HuH-7 (cell line): ENCODE measurements at regions not wholly inside any gene's neighbourhood (a gene's known extent, or its start where the extent isn't known, plus 50 kb on each side); places are given as distances from the start of the nearest gene placed in this dataset.
"Not testable (repeated sequence)": the region's sequence is repeated elsewhere in the genome, so short reads cannot be mapped to it uniquely, and the experiment has no call there.

Source experiments
- DNase-seq: peaks from one replicate; pipeline ENCODE4 v3.0.0; 2011; ENCODE audit warnings: low spot score

DNA sequence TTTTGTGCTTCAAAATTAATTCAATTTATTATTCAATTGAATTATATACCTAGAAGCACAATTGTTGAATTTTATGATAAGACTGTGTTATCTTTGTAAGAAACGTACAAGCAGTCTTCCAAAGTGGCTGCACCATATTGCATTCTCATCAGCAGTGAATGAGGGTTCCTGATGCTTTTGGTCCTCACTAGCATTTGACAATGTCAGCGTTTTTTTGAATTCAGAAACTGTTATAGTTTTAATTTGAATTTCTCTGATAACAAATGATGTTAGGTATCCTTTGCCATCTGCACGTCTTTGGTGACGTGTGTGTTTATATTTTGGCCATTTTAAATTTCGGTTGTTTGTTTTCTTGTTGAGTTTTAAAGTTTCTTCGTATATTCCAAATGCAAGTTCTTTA, 553.0 kb upstream of the ZP4 start:
- no peak for DNase-seq

DNA sequence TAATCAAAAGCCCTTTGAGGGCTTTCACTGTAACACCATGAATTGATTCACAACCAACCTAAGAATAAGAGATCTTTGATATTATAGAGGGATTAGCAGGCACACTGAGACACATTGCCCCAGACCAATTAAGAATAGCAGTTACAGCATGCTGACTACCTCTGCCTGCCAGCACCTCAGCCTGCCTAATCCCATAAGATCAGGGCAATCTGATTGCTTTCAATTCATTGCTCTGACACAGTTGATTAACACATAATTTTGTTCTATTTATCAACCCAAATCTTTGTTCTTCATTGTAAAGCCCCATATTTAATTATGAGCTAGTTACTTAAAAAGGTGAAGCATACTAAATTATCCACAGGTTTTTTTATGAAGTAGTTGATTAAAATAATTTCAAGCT, 548.8 kb upstream of the ZP4 start:
- DNase-seq: no peak

DNA sequence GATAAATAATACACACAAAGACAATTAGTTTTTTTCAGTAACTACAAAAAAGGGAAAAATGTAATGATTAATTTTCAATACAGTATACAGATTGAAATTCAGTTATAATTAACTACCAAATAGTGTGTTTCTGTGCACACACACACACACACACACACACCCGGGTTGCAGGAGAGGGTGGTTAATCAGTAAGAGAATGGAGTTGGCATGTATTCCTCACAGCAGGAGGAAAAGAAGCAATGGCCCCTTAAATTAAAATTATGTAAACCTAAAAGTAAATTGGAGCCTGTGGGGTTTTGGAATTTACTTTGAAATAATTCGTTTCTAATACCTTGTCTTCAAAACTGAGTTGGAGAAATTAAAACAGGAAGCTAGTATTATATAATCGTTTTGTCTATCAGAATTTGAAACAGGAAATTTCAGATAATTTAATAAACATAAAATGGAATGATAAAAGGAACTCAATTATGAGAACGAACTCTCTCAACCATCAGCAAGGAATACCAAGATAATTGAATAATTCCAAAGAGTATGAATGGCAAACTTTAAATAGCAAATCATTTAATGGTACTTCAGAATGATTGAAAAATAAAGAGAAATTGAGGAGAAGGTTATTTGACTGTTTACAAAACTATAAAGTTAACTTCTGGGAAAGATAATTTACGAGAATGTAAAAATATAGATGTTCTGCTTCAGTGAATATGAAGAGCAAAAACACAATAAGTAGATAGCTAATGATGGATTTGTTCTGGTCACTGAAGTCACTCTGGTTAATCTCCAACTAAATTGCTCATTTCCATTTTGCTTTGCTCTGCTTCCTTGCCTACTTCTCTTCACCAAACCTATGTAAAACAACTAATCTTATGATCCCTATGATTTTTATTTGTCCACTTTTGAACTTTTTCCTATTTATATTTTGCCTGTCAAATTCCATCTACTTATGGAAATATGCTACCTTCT, 547.9 kb upstream of the ZP4 start:
- no peak for DNase-seq

DNA sequence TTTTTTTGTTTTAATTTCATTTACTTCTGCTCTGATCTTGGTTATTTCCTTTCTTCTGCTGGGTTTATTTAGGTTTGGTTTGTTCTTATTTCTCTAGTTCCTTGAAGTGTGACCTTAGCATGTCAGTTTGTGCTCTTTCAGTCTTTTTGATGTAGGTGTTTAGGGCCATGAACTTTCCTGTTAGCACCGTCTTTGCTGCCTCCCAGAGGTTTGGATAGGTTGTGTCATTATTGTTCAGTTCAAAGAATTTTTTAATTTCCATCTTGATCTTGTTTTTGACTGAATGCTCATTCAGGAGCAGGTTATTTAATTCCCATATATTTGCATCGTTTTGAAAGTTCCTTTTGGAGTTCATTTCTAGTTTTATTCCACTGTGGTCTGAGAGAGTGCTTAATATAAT, 539.0 kb upstream of the ZP4 start:
- not testable (repeated sequence) for DNase-seq

DNA sequence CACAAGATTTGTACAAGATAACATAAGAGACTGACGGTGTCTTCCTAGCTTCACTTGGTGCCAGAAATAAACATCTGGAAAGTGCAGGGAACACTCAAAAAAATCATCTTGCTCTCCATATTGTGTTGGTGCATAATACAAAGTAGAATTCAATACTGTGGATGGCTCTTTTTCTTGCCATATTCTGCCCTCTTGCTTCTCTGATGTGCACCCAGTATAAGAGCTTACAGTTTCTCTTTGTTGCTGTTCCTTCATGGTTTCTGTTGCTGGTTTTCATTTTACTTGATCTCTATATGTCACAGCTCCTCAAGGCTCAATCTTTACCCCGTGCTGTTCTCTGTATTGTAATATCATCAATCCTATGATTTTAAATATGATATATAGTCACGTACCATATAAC, 528.5 kb upstream of the ZP4 start:
- no peak for DNase-seq

DNA sequence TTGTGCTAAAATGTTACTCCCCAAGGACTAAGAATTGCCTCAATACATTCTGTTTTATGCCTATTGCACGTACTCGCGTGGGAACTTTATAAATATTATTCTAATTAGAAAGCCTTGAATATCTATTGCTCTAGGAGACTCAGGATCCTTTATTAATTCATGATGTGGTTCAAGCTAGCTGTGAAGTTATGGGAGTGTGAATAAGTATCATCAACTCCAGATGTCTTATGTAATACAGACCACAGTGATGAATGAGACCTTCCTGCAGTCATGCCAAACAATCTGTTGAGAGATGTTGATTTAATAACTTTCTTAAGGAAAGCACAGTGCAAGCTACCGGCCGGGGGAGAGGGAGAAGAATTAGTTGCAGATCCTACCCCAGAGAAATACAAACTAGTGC, 519.2 kb upstream of the ZP4 start:
- no peak for DNase-seq

DNA sequence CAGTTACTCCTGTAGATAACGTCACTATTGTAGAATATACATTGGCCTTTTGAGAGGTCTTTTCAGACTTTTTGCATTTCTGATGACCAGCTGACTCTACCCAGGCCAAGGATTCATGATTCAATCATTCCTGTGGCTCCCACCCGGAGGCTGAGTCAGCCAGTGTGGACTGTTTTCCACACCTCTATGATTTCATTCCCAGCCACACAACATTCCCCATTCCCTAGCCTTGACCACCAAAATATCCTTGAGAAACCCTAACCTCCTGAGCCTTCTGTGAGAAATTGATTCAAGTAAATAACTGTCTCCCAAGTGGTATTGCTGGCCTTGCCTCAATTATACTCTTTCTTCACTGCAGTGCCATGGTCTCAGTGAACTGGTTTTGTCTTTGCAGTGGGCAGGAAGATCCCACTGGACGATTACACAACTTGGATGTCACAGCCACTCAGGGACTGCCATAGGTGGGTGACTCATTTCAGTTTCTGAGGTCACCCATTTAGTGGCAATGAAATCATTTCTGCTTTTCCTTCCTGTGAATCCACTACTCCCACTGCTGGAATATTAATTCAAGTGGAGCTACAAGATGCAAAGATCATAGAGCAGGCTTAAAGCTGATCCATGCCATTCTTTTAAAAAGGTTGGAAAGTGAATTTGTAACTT, 518.6 kb upstream of the ZP4 start:
- no peak for DNase-seq

DNA sequence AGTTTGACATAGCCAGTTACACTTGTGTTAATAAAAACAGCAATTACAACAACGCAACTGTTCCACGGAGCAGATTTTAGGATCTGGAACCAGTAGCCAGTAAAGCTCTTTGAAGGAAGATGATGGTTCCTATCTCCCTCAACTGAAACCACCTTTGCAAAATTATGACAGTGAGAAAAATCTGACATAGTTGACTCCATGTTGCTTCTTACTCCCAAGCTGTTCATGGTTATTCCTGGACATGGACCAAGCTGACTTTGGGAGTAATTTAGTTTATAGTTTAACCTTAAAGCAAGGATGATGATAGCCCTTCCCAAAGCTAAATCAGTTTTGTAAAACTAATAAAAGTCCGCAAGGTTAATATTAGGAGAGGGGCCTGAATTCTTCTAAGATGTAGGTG, 518.0 kb upstream of the ZP4 start:
- no peak for DNase-seq

DNA sequence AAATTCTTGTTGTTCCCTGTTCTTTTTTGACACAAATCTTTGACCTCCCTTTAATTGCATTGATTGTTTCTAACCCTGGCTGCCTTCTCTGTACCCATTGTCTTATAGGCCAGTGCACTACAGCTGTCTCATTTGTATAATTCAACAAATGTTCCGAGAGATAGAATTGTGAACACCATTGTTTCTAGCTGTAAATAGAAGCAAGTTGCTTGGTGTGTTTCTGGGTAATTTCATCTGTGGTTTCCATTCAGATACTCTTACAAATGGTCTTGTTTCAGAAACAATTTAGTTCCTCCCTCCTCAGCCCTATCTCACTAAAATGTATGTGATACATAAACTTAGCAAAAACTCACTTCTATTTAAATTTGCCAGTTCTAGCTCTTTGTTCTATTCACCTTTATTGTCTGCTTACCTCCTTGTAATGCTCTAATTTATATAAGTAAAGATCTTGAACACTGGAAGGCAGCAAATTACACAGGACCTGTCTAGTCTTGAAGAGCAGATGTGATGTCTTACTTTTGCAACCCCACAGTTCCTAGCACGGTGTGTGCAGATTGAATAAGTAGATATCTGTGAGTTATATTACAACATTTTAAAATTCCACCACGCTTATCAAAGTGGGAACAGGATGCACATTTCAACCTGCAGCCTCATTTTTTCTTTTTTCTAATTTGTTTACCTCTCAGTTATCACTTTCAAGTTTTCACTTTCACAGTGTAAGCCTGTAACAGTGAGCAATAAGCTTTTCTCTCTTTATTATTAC, 515.6 kb upstream of the ZP4 start:
- no peak for DNase-seq

DNA sequence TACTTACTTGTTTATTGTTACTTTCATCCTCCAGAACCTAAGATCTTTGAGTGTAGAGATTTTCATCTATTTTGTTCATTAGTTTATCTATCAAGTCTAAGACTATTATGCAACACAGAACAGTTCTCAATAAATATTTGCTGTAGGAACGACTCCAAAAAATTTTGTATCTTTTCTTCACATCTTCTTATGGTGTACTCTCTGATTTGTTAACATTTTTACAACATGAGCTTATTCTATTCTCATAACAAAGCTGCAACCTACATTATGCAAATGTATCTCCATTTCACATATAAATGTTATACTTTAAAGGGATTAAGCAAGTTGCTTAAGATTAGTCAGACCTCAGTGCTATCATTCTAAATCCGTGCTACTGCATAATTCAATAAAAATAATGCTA, 514.2 kb upstream of the ZP4 start:
- DNase-seq: no peak

DNA sequence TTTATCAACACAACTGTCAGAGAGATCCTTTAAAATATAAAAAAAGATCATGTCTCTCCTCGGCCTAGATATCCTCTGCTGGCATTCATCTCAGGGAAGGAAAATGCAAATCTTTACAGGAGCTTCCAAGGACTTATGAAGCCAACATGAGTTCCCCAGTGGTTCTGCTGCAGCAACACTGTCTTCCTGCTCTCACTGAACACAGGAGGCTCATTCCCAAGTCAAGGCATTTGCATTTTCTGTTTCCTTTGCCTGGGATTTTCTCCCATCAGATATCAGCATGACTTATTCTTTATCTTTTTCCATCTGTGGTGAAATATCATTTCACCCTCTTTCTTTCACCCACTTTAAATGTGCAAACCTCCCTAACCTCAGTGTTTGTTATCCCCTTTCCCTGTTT, 513.8 kb upstream of the ZP4 start:
- DNase-seq: no peak

DNA sequence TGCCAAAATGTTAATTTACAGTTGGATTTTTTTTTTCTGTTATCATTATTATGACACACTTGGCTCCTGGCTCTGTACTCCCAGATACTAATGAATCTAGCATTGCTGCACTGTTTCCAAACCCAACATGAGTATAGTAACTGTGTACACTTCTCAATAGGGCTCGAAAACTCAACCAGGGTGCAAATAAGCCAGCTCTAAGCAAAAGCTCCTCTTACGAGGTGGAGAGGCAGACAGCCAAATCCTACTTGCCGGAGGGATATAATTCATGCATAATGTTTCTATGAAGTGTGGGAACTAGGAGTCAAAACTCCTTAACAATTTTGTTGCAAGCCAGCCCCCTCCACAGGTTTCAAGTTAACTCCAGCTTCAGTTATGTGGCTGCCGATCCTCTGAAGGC, 510.4 kb upstream of the ZP4 start:
- no peak for DNase-seq

DNA sequence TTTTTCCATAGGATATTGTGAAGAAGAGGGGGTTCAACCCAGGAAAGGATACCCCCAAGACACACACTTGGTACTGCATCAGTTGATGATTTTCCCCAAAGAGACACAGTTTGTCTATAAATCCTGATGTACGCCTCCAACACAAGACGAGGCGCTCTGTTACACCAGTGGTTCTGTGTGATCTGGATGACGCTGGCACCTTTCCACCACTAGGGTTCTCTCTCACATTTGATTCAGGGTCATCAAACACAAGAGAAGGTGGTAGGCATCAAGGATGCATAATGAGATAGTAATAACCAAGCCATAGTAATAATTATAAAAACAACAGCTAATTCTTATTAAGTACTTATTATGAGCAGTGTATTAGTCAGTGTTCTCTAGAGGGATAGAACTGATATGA, 508.8 kb upstream of the ZP4 start:
- peak; percentile 8 for DNase-seq

DNA sequence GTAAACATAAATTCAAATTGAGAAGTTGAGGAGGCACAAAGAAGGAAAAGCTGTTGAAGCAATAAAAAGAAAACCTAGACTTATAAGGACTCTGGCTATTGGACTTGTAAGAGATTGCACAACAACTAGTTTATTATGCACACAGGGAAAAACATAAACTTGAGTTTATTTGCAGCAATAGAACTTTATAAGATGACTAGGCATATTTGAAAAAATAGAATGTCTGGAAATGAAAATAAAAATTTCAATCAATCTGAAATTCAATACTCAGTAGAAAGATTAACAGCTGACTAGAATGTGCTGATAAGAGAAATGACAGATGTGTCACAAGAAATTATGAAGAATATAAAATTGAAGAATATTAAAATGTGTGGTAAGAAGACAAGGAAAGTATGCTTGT, 505.4 kb upstream of the ZP4 start:
- no peak for DNase-seq

DNA sequence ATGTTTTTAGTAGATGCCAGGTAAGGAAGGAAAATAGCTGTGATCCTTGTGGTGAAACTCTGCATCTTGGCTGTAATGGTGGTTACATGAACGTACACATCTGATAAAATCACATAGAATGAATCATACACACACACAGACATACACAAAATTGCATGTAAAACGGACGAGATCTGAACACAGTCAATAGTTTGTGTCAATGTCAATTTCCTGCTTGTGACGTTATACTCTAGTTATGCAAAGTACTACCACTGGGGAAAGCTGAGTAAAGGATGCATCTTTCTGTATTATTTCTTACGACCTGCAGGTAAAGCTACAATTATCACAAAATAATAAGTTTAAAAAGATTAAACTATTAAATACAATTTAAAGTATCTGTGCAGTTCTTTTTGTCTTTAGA, 493.7 kb upstream of the ZP4 start:
- no peak for DNase-seq

DNA sequence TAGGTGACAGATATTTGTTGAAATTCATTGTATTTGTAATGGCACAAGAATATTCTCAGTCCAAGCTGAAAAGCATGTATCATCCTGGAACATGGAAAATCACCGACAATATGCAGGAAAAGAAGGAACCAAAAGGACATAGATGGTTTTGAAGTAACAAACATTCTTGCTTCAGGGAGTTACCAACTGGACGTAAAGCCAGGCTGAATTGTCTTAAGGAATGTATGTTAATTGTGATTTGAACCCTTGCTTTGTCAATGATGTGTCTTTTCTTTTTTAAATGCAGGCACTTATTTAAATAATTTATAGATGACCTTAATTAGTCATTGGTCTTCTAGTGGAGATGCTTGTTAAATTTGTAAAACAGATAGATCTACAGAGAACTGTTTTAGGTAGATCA, 489.4 kb upstream of the ZP4 start:
- DNase-seq: no peak

DNA sequence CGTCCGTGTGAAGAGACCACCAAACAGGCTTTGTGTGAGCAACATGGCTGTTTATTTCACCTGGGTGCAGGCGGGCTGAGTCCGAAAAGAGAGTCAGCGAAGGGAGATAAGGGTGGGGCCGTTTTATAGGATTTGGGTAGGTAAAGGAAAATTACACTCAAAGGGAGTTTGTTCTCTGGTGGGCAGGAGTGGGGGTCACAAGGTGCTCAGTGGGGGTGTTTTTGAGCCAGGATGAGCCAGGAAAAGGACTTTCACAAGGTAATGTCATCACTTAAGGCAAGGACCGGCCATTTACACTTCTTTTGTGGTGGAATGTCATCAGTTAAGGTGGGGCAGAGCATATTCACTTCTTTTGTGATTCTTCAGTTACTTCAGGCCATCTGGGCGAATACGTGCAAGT, 488.7 kb upstream of the ZP4 start:
- not testable (repeated sequence) for DNase-seq

DNA sequence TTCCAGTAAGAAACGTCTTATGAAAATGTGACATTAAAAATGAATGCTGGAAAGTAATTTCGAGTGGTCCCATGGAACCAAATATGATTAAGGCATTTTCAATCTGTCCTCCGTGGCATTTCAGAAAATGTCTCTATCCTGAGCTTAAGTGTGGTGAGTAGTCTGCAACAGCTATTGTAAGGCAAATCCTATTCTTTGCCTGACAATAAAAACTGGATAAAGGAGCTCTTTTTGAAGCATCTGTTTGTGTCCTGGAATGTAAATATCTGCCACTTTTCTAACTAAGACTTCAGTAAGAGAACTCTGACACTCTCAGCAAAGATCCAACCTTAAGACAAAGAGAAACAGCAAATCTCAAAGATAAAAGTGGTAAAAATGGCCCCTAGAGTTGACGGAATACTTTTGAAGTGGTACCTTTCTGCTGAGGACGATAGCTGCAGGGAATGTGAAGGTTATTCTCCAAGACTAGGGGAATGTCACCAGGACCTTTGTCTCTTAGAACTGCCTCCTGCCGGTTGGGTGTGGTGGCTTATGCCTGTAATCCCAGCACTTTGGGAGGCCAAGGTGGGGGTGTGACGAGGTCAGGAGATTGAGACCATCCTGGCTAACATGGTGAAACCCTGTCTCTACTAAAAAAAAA, 486.7 kb upstream of the ZP4 start:
- DNase-seq: no peak

DNA sequence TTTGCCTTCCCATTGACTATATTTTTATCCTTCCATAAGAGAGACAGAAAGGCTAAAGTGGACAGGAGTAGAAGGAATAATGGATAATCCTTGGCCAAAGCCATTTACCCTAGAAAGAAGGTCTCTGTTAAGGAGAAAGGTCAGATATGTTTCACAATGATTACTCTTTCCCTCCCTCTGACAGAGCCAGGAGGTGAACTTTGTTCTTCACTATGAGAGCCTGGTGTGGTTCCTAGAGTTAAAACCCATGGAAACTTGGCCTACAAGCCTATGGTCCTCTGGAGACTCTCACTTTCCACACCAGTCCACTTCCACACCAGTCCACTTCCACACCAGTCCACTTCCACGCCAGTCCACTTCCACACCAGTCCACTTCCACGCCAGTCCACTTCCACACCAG, 479.9 kb upstream of the ZP4 start:
- DNase-seq: peak; percentile 37

DNA sequence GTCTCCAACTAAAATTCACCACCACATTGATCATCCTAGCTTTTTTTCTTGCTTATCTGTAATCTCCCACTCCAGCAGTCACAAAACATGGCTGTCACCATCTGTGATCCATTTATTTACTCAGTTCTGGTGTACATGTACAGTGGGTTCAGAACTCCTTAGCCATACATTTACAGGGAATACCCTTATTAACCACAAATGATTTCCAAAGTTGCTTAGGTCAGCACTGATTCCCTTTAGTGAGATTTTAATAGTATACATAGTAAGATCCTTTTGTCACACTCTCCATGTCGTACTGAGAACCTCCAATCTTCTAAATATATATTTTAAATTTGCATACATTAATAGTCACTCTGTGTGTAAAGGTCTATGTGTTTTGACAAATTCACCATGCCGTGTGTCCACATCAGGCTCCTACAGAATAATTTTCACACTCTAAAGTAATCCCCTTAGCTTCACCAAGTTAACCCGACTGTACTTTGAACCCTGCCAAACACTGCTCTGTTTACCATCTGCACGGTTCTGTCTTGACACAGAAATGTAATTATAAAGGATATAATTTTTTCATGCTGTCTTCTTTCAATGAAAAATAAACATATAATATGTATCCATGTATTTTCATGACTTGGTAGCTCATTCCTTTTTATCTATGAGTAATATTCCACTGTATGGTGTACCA, 473.6 kb upstream of the ZP4 start:
- DNase-seq: no peak

DNA sequence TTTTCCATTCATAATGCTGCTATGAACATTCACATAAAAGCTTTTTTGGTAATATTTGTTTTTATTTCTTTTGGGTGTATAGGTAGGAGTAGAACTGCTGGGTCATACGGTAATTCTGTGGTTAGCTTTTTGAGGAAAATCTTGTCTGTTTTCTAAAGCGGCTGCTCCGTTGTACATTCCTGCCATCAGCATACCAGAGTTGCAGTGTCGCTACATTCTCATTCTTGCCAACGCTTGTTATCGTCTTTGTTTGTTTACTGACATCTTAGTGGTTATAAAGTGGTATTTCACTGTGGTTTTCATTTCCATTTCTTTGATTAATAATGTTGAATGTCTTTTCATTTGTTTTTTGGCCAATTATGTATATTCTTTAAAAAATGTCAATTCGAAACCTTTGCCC, 469.8 kb upstream of the ZP4 start:
- no peak for DNase-seq

DNA sequence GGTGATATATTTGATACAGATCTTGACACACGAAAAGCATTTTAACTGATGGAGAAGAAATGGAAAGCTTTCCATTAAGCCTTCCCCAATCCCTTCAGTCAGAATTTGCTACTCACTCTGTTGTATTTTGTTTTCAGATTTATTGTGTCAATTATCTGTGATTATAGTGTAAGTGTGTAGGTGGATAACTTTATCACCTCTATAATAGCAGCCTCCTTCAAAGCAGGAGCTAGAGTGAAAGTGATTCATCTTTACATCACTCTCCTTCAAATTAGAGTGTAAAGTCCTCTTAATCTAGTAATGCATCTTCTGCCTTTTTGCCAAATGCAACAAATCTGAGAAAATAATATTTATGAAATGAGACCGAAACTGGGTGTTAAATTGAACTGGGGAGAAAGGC, 459.7 kb upstream of the ZP4 start:
- DNase-seq: no peak
